Hepatocyte (in vitro differentiated cells): ENCODE measurements at regions not wholly inside any gene's neighbourhood (a gene's known extent, or its start where the extent isn't known, plus 50 kb on each side); places are given as distances from the start of the nearest gene placed in this dataset.

Experiments
- DNase-seq: peaks from one replicate; pipeline ENCODE4 v3.0.0-alpha.2; 2016; ENCODE audit warnings: low spot score
- H2AFZ ChIP-seq: fragments of 200-600 bp; sonication (generic); 2 replicates; pipeline ENCODE4 v1.6.0; 2016; ENCODE audit warnings: antibody characterized with exemption, mild to moderate bottlenecking
- H3K27ac ChIP-seq: fragments of 200-600 bp; sonication (generic); 2 replicates; pipeline ENCODE4 v1.5.1; 2016; ENCODE audit warnings: mild to moderate bottlenecking
- H3K27me3 ChIP-seq: fragments of 200-600 bp; sonication (generic); 2 replicates; pipeline ENCODE4 v1.6.1; 2016
- H3K36me3 ChIP-seq: fragments of 200-600 bp; sonication (generic); replicated peaks from 2 replicates; pipeline ENCODE4 v1.5.1; 2016; ENCODE audit warnings: low read depth; ENCODE audit not compliant: insufficient read depth
- H3K4me1 ChIP-seq: fragments of 200-600 bp; sonication (generic); 2 replicates; pipeline ENCODE4 v1.5.1; 2016; ENCODE audit warnings: mild to moderate bottlenecking, moderate library complexity; ENCODE audit not compliant: insufficient read depth
- H3K4me2 ChIP-seq: fragments of 200-600 bp; sonication (generic); 2 replicates; pipeline ENCODE4 v1.6.0; 2016
- H3K4me3 ChIP-seq: fragments of 200-600 bp; sonication (generic); 2 replicates; pipeline ENCODE4 v1.5.1; 2016; ENCODE audit warnings: mild to moderate bottlenecking
- H3K79me2 ChIP-seq: fragments of 200-600 bp; sonication (generic); 2 replicates; pipeline ENCODE4 v1.6.0; 2017; ENCODE audit warnings: mild to moderate bottlenecking
- H3K9me2 ChIP-seq: fragments of 200-600 bp; sonication (generic); replicated peaks from 2 replicates; pipeline ENCODE4 v1.6.0; 2017; ENCODE audit warnings: mild to moderate bottlenecking; ENCODE audit not compliant: insufficient read depth
- H3K9me3 ChIP-seq: fragments of 200-600 bp; sonication (generic); 2 replicates; pipeline ENCODE4 v1.5.1; 2016; ENCODE audit warnings: low read depth, mild to moderate bottlenecking
- H4K20me1 ChIP-seq: fragments of 200-600 bp; sonication (generic); 2 replicates; pipeline ENCODE4 v1.6.0; 2016; ENCODE audit warnings: mild to moderate bottlenecking; ENCODE audit not compliant: insufficient read depth, poor library complexity, severe bottlenecking
- CTCF ChIP-seq: fragments of 200-600 bp; sonication (generic); IDR thresholded peaks from 2 replicates; pipeline ENCODE4 v1.5.1; 2016; ENCODE audit warnings: antibody characterized with exemption, mild to moderate bottlenecking; ENCODE audit not compliant: poor library complexity
- EZH2 ChIP-seq: fragments of 200-600 bp; sonication (generic); IDR thresholded peaks from 2 replicates; pipeline ENCODE4 v1.6.1; 2016; ENCODE audit warnings: antibody characterized with exemption, mild to moderate bottlenecking, borderline replicate concordance
- EZH2phosphoT487 ChIP-seq: fragments of 200-600 bp; sonication (generic); IDR thresholded peaks from one replicate; pipeline ENCODE4 v1.6.1; 2018; ENCODE audit warnings: antibody characterized with exemption, mild to moderate bottlenecking, low read depth, moderate library complexity; ENCODE audit not compliant: unreplicated experiment, severe bottlenecking
- WGBS: methylation state at CpG from one replicate; pipeline ENCODE4 v1.1.6; 2016; ENCODE audit warnings: low lambda C conversion rate; ENCODE audit errors: missing lambda C conversion rate; 5-methylcytosine and 5-hydroxymethylcytosine counted together

DNA sequence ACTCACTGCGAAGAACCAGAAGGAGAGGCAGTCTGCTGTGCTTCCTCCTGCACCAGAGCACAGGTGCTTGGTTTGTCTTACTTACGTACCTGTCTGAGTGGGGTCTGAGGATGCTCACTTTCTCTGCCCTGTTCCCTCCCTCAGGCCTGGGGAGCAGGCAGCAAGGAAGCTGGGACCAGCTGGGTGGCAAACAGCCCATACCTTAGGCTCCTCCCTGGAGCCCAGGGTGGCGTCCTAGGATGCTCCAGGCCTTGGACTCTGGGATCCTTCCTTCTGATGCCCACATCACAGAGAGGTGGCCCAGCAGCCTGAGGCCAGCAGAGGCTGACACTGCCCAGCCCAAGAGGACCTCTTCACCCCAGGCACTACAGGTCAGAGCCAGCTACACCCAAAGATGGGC, 593.2 kb downstream of the BRD1 start:
- Histone ChIP-seq H3K27me3 (no peaks in the 10 kb centered on the region), H3K79me2 (no peaks in the 10 kb centered on the region), H3K9me3 (no peaks in the 10 kb centered on the region), H3K4me3 (no peak overlapping the region), H3K27ac (no peak overlapping the region), H3K4me1 (peaks cover 8% of the 10 kb centered on the region), H3K4me2 (no peak overlapping the region), H3K36me3 (no peaks in the 10 kb centered on the region), H2AFZ (no peak overlapping the region), H4K20me1 (no peaks in the 10 kb centered on the region), H3K9me2 (no peaks in the 10 kb centered on the region)
- no peak for TF ChIP-seq CTCF
- TF ChIP-seq EZH2phosphoT487 = no peak
- TF ChIP-seq EZH2 = no peak
- DNase-seq = no peak
- WGBS = 88% methylated on average over 3 of the region's 3 CpGs

- TF ChIP-seq CTCF (no peak), EZH2 (no peak), EZH2phosphoT487 (no peak)
- Histone ChIP-seq H3K9me2 (no peaks in the 10 kb centered on the region), H3K4me3 (no peak overlapping the region), H3K4me1 (peaks cover 8% of the 10 kb centered on the region), H2AFZ (no peak overlapping the region), H3K4me2 (no peak overlapping the region), H3K79me2 (no peaks in the 10 kb centered on the region), H3K36me3 (no peaks in the 10 kb centered on the region), H3K27ac (no peak overlapping the region), H3K9me3 (no peaks in the 10 kb centered on the region), H4K20me1 (no peaks in the 10 kb centered on the region), H3K27me3 (no peaks in the 10 kb centered on the region)
- 84% methylated on average over 16 of the region's 16 CpGs for WGBS
- no peak for DNase-seq
These were observed 594.1 kb downstream of the BRD1 start for GRCh38 chr22:49233507-49234100.

- H3K4me3 ChIP-seq = no peak overlapping the region
- no peaks in the 10 kb centered on the region for H3K36me3 ChIP-seq
- H3K27me3 ChIP-seq = no peaks in the 10 kb centered on the region
- no peak overlapping the region for H3K4me2 ChIP-seq
- no peak overlapping the region for H2AFZ ChIP-seq
- no peak for TF ChIP-seq EZH2
- no peak for TF ChIP-seq CTCF
- TF ChIP-seq EZH2phosphoT487 = no peak
- no peaks in the 10 kb centered on the region for H3K9me2 ChIP-seq
- 77% methylated on average over 23 of the region's 23 CpGs for WGBS
- no peaks in the 10 kb centered on the region for H3K9me3 ChIP-seq
- H4K20me1 ChIP-seq = no peaks in the 10 kb centered on the region
- H3K4me1 ChIP-seq = peaks cover 8% of the 10 kb centered on the region
- no peak for DNase-seq
- no peak overlapping the region for H3K27ac ChIP-seq
- H3K79me2 ChIP-seq = no peaks in the 10 kb centered on the region
These were observed 595.2 kb downstream of the BRD1 start for GRCh38 chr22:49232319-49233067.
